NB4 (cell line): ENCODE measurements at regions not wholly inside any gene's neighbourhood (a gene's known extent, or its start where the extent isn't known, plus 50 kb on each side); places are given as distances from the start of the nearest gene placed in this dataset.

ENCODE experiments used
- MYC ChIP-seq: IDR thresholded peaks from 2 replicates; pipeline ENCODE4 v1.6.1; 2011; ENCODE audit warnings: low read depth, low read length
- POLR2A ChIP-seq: IDR thresholded peaks from 2 replicates; pipeline ENCODE4 v1.6.1; 2011; ENCODE audit warnings: mild to moderate bottlenecking; ENCODE audit not compliant: insufficient read length; ENCODE audit errors: extremely low read depth
- TF ChIP-seq, protein P1 (sequence below): IDR thresholded peaks from one replicate; pipeline ENCODE4 v1.5.1; 2012; ENCODE audit warnings: low read depth, low read length

DNA sequence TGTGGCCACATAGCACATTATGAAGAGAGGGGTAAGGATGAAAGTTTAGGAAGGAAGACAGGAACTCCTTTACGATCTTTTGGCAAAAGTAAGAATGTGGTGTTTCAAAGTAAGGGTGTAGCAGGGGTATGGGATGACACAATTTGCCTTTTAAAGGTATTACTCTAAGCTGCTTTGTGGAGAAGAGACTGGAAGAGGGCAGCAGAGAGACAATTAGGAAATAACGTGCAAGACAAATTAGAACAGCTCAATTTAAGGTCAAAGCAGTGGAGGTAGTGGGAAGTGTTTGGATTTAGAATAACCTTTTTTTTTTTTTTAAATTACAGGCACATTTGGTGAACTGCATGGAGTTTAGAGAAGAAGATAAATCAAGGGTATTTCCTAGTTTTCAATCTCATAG is 342.6 kb downstream of the NOVA1 start:
- TF ChIP-seq, protein P1, sequence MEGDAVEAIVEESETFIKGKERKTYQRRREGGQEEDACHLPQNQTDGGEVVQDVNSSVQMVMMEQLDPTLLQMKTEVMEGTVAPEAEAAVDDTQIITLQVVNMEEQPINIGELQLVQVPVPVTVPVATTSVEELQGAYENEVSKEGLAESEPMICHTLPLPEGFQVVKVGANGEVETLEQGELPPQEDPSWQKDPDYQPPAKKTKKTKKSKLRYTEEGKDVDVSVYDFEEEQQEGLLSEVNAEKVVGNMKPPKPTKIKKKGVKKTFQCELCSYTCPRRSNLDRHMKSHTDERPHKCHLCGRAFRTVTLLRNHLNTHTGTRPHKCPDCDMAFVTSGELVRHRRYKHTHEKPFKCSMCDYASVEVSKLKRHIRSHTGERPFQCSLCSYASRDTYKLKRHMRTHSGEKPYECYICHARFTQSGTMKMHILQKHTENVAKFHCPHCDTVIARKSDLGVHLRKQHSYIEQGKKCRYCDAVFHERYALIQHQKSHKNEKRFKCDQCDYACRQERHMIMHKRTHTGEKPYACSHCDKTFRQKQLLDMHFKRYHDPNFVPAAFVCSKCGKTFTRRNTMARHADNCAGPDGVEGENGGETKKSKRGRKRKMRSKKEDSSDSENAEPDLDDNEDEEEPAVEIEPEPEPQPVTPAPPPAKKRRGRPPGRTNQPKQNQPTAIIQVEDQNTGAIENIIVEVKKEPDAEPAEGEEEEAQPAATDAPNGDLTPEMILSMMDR = no peak
- TF ChIP-seq POLR2A = no peak
- TF ChIP-seq MYC = no peak
